Cardiac fibroblast (primary cell): ENCODE measurements at regions not wholly inside any gene's neighbourhood (a gene's known extent, or its start where the extent isn't known, plus 50 kb on each side); places are given as distances from the start of the nearest gene placed in this dataset.

ENCODE experiments used
- DNase-seq, 2 donors: peaks; one replicate each; pipeline versions ENCODE4 v3.0.0 to v3.0.0-alpha.2; 2010; ENCODE audit warnings: low read depth in 2 of 2
- H3K4me3 ChIP-seq, 2 donors: replicated peaks in 1 of 2; 1 replicate in 1 of 2; 2 replicates in 1 of 2; pipeline ENCODE4 v1.5.1; 2011; ENCODE audit warnings: low read depth in 2 of 2, low read length in 2 of 2, mild to moderate bottlenecking in 2 of 2, moderate library complexity in 1 of 2
- TF ChIP-seq, protein P1 (sequence below): IDR thresholded peaks from one replicate; pipeline ENCODE4 v1.5.1; 2011; ENCODE audit warnings: low read depth, mild to moderate bottlenecking, low read length, inconsistent platforms

DNA sequence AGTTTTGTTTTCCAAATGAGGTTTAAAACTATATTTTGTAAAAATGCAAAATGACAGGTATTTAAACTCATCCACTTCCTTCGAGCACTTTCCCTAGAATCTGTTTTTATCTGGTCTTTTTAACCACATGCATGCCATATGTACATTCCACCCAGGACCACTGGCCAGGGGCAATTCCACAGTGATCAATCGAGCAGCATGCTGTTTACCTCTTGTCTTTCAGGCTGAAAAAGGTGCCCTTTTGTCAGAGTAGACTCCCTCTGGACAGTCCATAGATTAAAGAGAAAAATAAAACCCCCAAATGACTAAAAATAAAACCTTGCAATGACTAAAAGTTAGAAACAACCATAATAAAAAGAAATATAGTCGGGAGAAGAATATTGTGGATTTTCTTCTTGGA lies 313.3 kb downstream of the LMO4 start:
- TF ChIP-seq, protein P1, sequence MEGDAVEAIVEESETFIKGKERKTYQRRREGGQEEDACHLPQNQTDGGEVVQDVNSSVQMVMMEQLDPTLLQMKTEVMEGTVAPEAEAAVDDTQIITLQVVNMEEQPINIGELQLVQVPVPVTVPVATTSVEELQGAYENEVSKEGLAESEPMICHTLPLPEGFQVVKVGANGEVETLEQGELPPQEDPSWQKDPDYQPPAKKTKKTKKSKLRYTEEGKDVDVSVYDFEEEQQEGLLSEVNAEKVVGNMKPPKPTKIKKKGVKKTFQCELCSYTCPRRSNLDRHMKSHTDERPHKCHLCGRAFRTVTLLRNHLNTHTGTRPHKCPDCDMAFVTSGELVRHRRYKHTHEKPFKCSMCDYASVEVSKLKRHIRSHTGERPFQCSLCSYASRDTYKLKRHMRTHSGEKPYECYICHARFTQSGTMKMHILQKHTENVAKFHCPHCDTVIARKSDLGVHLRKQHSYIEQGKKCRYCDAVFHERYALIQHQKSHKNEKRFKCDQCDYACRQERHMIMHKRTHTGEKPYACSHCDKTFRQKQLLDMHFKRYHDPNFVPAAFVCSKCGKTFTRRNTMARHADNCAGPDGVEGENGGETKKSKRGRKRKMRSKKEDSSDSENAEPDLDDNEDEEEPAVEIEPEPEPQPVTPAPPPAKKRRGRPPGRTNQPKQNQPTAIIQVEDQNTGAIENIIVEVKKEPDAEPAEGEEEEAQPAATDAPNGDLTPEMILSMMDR, result no peak
- no peak overlapping the region for H3K4me3 ChIP-seq
- DNase-seq, result no peak

DNA sequence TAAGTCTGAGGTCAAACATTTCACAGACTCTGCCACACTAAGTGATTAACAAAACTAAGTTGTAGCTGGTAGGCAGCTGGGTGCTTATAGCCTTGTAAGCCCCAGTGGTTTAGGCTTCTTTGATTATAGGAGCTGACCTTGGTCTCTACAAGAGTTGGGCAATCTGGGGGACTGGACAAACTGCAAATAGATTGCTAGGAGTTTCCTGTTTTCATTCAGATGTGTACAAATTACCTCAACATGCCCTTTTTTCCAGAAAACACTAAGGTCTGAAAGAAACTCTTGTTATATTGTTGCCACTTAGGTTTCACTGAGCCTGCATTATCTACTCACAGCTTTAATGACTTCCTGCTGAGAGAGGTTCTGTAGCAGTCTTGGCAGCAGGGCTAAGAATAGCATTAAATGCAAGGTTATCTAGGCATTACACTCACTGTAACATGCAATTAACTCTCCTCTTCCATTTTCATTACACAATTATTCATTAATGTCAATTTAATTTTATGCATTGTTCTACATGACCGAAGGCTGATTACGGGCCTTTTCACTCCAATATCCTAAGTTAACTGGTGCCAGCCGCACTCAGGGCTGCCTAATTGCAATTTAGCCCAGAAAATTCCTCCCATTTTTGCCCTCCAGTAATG lies 314.0 kb downstream of the LMO4 start:
- peak in 1 of 2 donors; percentile 16 for DNase-seq

DNA sequence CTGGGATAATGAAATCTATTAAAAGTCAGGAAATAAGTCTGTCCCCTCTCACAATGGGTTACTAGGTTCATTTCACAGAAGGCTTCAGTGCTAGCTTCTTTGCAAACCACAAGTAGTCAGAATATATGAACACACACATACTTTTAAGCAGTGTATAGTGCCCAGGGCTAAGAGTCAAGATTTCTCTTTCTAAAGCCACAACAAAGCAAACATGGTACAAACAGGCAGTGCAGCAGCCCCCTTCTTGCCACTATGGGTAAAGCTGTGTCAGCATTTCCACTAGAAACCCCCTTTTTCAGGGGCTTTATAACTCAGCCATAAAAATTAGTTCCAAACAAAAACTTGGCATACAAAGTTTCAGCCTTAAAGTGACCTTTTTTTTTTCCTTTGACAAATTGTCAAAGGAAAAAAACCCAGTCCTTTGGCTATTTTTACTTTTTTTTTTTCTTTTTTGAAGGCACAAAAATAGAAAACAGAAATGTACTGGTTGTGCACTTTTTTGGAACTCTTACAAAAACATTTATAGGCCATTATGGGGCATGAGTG lies 315.4 kb downstream of the LMO4 start:
- no peak overlapping the region for H3K4me3 ChIP-seq
- TF ChIP-seq, protein P1, result no peak
- no peak for DNase-seq

More for the DNA sequence above, 314.0 kb downstream of the LMO4 start:
- TF ChIP-seq, protein P1, result no peak
- H3K4me3 ChIP-seq, result no peak overlapping the region

DNA sequence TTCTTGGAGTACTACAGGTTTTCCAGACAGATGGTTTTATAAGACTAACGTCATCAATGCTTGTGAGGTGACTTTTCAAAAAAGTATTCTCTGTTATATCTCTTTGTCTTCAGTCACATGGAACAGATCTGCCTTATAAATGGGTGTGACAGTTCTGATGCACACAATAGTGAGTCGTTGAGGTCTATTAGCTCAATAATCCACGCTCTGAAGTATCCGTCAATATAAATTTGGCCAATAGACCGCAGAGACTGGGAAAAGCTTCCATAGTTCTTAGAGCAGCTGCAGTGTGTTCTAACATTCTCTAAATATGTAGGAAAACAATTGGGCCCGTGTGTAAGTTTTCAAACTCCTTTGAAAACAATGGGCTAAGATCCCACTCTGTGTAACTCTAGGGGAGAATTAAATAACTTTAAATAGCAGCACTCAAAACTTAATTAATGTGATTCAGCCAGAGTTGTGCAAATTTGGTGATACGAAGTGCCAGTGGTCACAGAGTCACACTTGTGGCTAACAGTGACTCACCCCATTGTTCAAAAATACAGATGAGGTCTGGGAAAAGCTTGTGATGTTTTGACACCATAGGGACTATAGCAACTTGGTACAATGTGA lies 316.0 kb downstream of the LMO4 start:
- TF ChIP-seq, protein P1, result no peak
- DNase-seq, result peak; percentile 32 to 62
- H3K4me3 ChIP-seq, result no peak overlapping the region

DNA sequence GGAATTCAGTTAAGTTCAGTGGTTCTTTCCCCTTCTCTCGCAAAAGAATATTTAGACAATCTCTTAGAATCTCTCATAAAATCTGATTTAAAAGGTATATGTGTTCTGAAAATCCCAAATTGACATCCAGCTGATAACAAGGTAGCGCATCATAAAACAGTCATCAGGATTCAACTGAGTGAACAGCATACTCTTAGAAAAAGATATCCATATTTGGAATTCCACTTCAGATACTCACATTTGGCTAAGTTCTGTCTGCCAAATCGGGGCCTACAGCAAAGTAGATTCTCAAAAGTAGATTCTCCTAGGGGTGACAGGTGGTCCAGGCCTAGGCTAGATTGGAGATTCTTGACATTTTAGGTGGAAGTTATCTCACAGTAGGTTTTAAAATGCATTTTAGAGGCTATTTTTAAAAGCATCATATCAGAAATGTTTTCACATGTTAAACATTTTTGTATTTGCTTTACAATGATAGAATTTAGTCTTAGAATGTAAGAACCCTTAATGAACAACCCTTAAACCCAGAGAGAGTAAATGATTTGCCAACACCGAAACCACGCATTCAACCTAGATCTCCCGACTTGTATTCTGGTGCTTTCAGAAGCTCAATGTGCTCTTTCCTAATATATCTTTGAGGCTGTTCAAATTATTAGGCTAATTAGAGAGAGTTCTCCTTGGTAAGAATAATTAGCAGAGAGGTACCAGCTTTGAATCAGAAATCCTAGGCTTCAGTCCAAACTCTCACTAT lies 318.9 kb downstream of the LMO4 start:
- DNase-seq, result no peak
- TF ChIP-seq, protein P1, result no peak
- H3K4me3 ChIP-seq, result no peak overlapping the region

DNA sequence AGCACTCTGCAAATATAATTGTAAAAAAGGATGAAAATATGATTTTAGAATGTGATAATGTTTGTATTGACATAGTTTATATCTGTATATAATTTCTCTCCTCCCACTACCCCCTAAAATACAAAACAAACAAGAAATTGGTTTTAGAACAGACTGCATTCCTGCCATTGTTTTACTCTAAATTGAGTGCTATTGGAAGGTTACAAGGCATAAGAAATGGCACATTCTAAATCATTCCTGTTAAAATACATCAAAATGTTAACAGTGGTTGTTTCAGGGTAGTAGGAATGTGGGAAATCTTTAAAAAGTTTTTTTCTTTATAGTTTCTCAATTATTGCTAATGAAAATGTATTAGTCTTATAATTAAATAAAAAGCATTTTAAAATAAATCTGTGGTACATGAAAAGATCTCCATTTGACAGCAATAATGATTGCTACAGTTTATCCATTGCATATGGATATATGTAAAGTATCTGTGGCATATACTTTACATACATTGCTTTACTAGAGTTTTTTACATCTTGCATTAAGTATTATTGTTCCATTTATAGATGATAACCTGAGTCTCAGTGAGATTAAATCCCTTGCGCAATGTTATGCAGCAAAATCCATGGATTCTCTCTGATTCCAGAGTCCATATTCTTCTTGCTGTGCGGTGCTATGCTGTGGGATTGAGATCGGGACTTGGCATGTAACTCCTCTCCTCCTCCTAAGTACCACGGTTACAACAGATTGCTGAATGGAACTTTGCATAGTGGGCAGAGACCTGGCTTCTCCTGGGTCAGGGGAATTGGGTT lies 319.8 kb downstream of the LMO4 start:
- no peak overlapping the region for H3K4me3 ChIP-seq

More for the DNA sequence above, 319.8 kb downstream of the LMO4 start:
- TF ChIP-seq, protein P1, result no peak
- DNase-seq, result no peak
